GM18520 (cell line): ENCODE measurements at regions not wholly inside any gene's neighbourhood (a gene's known extent, or its start where the extent isn't known, plus 50 kb on each side); places are given as distances from the start of the nearest gene placed in this dataset.

Source experiments
- ATAC-seq: cut with Tn5 transposase; IDR thresholded peaks from one replicate; pipeline ENCODE4 v1.9.1; 2021; ENCODE audit not compliant: unreplicated experiment

DNA sequence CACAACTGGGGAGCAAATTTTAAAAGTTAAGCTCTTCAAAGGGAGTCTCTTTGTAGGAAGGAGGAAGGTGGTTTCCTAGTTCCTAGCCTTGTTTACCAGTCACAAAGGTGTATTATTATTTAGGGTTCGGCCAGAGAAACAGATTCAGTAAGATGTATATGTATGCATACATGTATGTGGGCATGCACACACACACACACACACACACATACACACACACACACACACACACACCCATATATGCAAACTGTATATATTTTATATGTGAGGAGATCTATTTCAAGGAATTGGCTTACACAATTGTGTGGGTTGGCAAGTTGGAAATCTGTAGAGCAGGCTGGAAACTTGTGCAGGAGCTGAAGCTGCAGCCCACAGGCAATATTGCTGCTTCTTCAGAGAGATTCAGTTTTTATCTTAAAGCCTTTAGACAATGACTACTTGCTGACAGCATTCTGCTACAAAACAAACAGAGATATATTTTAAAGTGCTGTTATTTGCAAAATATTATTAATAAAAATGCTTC lies 75.3 kb upstream of the DNAH5 start:
- no peak for ATAC-seq

DNA sequence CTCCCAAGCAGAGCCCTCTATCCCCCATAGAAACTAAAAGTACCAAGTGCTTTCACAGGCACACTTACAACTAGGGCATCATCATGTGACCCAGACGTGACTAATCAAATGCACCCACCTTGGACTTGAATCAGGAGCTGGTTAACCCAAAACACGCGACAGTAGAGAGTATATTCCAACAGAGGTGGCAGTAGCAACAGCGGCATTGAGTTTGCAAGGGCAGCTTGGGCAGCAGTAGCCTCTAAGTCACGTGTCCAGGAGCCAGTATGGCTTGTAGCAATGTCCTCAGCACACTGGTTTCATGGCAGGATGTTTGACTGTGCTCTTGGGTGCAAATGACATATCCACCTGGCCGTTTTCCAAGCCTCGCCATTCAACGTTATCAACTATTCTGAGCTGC lies 73.4 kb upstream of the DNAH5 start:
- no peak for ATAC-seq

DNA sequence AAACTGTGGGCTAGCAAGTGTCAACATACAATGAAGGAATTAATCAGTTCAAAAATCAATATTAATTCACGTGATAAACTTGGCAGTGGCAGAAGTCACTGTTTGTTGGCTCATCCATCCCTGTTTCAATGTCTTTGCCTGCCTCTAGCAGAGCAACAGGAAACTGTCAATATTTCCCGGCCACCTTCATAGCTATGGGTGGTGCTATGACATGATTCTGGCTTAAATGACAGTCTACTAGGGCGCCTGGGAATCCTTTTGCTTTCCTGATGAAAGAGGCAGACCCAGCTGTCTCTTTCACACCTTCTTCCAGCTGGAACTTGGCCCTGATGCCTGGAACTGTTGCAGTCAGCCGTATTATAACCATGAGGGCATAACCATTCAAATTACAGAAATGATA lies 72.1 kb upstream of the DNAH5 start:
- ATAC-seq = no peak

DNA sequence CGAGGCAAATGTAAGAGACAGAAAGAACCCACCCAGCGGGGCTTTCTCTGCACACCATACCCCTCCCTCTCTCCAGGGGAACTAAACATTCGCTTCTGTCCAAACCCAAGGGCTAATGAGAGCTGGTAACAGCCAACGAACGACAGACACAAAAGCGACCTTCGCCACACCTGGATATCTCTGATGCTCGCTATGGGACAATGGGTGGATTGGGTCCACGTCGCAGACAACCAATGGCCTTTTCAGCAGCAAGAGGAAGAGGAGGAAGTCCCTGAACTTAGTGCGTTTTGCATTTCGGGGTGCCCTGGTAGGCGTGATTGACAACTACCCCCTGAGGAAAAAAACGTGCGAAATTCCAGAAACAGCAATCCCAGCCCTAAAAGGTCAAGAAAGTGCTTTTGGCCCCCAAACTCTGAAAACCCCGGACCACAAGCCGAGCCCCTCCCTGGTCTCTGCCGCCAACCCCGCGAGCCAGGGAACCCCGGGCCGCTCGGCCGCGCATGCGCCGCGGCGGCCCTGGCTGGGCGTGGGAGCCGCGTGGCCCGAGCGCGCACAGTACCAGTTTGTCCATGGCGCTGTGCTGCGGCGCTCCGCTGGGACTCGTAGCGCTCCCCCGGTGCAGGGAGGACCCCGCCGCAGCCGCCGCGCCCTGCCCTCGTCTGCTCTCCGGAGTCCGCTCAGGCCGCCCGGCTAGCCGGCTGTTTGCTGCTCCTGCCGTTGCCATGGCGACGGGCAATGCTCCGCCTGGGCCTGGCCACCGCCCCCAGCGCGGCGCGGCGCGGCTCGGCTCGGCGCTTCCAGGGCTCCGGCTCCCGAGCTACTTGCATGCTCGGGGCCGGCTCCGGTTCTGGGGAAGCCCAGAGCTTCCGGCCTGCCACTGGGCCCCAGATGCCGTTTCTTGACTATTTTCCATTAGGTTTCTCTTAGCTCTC lies 66.9 kb upstream of the DNAH5 start:
- ATAC-seq = peak; percentile 91

DNA sequence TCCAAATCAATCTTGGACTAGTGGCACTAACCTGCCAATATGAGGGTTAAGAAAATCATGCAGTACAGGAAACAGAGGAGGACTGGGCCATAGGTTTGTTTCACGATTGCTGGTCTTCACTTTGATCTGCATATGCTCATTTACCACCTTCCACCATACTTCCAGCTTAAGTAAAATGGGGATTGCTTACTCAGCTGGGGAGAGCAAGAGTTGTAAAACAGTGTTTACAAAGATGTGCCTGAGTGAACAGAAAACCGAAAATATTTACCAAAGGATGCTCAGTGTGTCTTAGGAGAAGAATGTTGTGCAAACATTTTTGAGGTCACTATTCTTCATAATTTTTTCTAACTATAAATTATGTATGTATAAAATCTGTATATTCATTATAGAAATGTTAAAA lies 65.1 kb upstream of the DNAH5 start:
- ATAC-seq = no peak

DNA sequence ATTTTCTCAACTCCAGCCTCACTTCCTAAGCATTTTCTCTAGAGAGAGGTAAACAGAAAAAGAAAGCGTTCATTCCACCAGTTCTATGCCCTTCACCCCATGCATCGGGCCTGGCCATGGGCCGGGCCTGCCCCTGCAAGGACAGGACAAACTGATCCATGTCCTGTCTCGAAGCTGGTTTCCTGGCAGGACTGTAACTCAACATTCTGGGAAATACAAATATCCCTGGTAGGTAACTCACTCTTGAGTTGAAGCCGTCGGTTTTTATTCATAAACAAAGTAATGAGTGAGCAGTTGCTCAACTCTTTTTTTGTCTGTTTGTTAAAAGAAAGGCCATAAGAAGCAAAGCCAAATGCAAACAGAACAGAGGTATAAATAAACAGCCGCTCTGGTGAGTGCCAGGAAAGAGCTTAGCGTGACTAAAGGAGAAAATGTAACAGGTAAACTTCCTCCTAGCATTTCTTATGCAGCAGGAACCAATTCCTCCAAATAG lies 64.4 kb upstream of the DNAH5 start:
- ATAC-seq = no peak

DNA sequence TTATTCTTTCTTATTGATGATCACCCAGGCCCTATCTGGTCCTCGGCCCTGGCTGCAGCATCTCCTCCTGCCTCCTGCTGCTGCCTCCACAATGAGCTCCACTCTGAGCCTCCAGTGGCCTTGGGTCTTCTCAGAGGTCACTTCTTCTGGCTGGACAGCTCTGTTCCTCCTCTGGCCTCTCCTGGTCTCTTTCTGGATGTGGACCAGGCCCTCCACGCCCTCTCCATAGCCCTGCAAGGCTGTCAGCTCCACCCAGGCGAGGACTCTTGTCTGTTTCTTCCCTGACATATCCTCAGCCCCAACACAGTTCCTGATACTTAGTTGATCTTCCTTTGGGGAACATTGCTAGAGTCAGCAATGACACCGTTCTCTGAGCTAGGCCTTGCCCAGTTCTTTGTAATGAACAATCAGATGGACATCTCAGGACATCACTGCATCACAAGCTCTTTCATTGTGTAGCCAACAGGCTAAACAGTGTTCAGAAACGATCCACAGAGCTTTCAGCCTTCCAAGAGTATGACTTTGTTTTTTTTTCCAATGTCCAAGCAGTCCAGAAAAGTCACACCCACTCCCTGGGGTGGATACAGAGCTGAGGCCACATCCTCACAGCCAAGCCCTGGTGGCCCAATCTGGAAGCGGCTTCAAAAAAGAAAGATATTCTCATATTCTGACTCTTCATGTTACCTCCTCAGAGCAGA lies 62.5 kb upstream of the DNAH5 start:
- ATAC-seq = no peak

DNA sequence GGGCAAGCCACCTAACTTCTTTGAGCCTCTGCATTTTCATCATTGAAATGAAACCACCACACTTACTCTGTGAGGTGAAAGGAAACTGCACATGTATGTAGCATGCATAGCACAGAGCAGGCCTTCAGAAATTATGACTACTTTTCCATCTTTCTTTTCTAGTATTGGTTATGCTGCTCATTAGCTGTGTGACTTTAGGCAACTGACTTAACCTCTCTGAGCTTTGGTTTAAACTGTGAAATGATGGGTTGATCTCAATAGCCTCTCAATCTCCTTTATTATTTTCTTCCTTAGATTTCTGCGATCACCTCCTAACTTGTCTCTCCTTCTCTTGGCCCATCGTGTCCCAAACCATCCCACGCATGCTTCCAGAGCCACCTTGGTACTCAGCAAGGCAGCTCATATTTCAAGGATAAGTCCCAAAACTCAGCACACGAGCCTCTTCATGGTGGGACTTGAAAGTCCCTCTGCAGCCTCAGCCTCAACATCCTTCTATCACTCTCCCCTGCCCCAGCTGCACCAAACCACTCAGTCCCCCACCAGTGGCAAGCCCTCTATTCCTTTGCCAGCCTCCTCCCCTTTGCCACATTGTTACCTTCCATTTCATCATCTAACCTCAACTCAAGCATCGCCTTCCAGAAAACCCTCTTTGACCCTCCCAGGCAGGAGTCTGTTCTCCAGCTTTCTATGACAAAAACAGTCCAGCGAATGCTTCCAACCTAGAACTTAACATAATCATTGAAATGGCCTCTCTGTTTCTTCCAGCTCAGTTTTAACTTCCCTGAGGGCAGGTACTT lies 60.3 kb upstream of the DNAH5 start:
- no peak for ATAC-seq

DNA sequence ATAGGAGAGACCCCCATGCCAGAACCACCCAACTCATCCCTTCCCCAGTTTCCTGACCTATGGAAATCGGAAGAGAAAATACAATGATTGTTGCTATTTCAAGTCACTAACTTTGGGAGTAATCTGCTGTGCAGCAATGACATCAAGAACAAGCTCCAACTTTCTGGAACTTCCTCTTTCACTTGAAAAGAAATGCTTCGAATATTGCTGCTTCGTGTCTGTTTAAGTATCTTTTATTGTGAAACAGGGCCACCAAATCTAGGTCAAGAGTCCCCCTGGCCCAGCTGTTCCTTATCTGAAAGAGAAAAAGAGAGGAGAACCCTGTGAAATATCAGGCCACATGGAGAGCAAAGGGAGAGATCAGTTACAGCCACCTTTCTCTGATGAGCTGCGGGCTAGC lies 59.4 kb upstream of the DNAH5 start:
- ATAC-seq = no peak

DNA sequence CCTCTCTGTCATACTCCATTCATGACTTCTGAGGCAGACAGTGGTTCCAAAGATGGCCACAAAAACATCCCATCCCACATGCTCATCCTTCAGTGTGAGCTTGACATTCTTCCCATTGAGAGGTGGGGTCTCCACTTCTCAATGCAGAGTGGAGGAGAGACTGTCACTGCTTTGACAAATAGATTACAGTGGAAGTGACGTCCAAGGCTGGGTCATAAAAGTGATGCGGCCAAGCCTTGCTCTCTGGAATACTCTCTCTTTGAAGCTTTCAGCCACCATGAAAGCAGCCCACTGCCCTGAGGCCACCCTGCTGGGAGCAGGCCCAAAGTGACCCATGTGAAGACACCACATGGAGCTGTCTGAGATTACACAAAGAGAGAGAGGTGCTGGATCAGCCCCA lies 59.0 kb upstream of the DNAH5 start:
- no peak for ATAC-seq

DNA sequence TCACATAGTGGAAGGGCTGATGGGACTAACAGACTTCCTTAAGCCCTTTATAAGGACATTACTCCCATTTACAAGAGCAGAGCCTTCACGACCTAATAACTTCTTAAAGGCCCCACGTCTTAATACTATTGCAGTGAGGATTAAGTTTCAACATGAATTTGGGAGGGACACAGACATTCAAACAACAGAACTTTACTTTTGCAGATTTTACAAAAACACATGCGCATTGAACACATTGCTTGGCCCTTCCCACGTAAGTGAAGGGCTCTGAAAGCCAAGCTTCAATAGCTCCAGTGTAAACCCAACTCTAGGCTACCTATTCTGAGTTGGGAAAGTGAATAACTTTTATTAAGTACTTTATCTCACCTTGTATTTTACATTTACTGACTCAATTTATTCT lies 53.8 kb upstream of the DNAH5 start:
- no peak for ATAC-seq

DNA sequence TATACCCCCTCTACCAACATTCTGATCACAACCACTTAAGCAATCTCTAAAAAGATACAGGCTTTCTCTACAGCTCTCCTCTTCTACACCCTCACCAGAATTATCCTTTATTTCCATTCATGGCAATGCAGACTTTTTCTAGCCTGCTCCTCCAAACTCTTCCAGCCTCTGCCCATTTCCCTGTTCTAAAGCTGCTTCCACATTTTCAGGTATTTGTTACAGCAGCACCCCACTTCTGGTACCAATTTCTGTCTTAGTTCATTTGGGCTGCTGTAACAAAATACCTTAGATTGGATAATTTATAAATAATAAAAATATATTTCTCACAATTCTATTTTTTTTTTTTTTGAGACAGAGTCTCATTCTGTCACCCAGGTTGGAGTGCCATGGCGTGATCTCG lies 53.0 kb upstream of the DNAH5 start:
- ATAC-seq = no peak

DNA sequence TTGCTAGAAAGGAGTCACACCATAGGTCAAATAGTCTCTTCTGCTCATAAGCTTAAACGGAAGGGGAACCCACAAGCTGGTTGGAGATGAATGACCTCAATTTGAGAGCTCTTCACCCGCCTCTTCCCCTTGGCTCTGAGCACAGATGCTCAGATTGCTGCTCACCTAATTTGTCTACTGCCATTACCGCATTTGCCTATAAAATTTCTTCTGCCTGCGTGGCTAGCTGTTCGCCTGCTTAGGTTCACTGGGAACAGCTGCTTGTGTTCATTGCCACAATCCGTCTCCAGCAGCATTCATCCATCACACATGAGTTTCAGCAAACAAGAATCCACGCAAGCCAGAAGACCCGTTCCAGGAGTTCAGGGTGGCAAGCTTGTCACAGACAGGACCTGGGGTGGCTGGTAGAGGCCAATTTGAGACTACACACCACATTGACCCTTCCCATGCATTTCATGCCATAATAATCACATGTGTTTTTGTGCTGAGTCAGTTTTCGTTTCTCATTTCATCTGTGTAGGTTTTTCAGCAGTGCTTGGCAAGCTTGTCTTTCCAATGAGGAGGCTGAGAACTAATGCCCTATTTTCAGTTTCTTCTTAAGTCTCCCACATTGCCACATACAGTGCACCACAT lies 50.2 kb upstream of the DNAH5 start:
- no peak for ATAC-seq
